Neural cell (in vitro differentiated cells): ENCODE measurements at regions not wholly inside any gene's neighbourhood (a gene's known extent, or its start where the extent isn't known, plus 50 kb on each side); places are given as distances from the start of the nearest gene placed in this dataset.

Source experiments
- CTCF ChIP-seq: fragments of 450-650 bp; IDR thresholded peaks from 2 replicates; pipeline ENCODE4 v1.5.1; 2014; ENCODE audit warnings: antibody characterized with exemption, mild to moderate bottlenecking, moderate library complexity; ENCODE audit not compliant: poor library complexity, severe bottlenecking
- EP300 ChIP-seq: fragments of 450-650 bp; conservative IDR thresholded peaks from 2 replicates; pipeline ENCODE4 v1.6.1; 2014; ENCODE audit warnings: antibody characterized with exemption, mild to moderate bottlenecking, moderate library complexity; ENCODE audit not compliant: poor library complexity, severe bottlenecking
- EZH2 ChIP-seq: fragments of 200-600, 300-800 bp; shearing (Covaris generic), sonication (generic); IDR thresholded peaks from 2 replicates; pipeline ENCODE4 v1.6.1; 2014; ENCODE audit warnings: antibody characterized with exemption, low read length, borderline replicate concordance, mild to moderate bottlenecking; ENCODE audit not compliant: insufficient read depth, poor library complexity, severe bottlenecking
- POLR2AphosphoS5 ChIP-seq: IDR thresholded peaks from 2 replicates; pipeline ENCODE4 v1.6.1; 2012
- RAD21 ChIP-seq: fragments of 450-650 bp; conservative IDR thresholded peaks from 2 replicates; pipeline ENCODE4 v1.6.1; 2014; ENCODE audit warnings: antibody characterized with exemption, mild to moderate bottlenecking, moderate library complexity

GRCh38 chr11:71198141-71198822 is 54.1 kb downstream of the SHANK2 start:
- no peak for TF ChIP-seq CTCF
- TF ChIP-seq EP300 = no peak
- TF ChIP-seq EZH2 = no peak
- TF ChIP-seq POLR2AphosphoS5 = no peak
- no peak for TF ChIP-seq RAD21
